Esophagus muscularis mucosa (tissue), 3 donors: ENCODE measurements at regions not wholly inside any gene's neighbourhood (a gene's known extent, or its start where the extent isn't known, plus 50 kb on each side); places are given as distances from the start of the nearest gene placed in this dataset.

Experiments used
- CTCF ChIP-seq, 3 experiments: fragments of 200-600 bp in 2 of 3; fragments of 450-650 bp in 1 of 3; sonication (generic) in 2 of 3; IDR thresholded peaks; one replicate each; pipeline ENCODE4 v1.5.1; 2017 to 2019; ENCODE audit warnings: antibody characterized with exemption in 3 of 3, mild to moderate bottlenecking in 2 of 3, moderate library complexity in 1 of 3
- POLR2A ChIP-seq: fragments of 450-650 bp; IDR thresholded peaks from one replicate; pipeline ENCODE4 v1.6.1; 2017; ENCODE audit warnings: antibody characterized with exemption, moderate library complexity, mild to moderate bottlenecking, low read depth
- POLR2AphosphoS5 ChIP-seq, 2 donors: sonication (generic); formaldehyde crosslinking; IDR thresholded peaks; one replicate each; pipeline ENCODE4 v1.6.1; 2017; ENCODE audit warnings: antibody characterized with exemption in 2 of 2

- TF ChIP-seq POLR2A (no peak), CTCF (IDR thresholded peaks at IDR 0.05) (no peak), POLR2AphosphoS5 (IDR thresholded peaks at IDR 0.05) (no peak)
These were observed 649.0 kb downstream of the TMTC2 start for GRCh38 chr12:83335748-83336147.
